Hypothalamus (tissue), 51 donors: ENCODE measurements at regions not wholly inside any gene's neighbourhood (a gene's known extent, or its start where the extent isn't known, plus 50 kb on each side); places are given as distances from the start of the nearest gene placed in this dataset.

Experiments
- DNase-seq, 51 donors: peaks; one replicate each; lab custom pipeline; 2025; lab: John Stamatoyannopoulos, UW

DNA sequence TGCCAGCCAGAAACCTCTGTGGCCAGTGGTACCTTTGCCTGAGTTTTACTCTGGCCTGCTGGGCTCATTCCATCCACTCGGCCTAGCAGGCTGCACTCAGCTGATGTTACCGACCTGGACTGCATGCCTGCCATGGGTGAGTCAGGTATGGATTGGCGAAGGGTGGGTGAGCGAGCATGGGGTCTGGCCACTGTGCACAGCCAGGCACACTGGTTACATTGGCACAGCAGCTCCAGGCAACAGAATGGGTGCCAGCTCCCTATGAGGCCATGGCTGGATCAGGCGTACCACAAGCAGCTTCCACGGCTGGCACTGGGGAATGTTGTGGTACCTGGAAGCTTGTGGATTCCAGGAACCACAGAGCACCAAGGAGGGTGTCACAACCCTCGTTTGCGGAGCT is 685.7 kb downstream of the SLC16A7 start:
- DNase-seq, result no peak

DNA sequence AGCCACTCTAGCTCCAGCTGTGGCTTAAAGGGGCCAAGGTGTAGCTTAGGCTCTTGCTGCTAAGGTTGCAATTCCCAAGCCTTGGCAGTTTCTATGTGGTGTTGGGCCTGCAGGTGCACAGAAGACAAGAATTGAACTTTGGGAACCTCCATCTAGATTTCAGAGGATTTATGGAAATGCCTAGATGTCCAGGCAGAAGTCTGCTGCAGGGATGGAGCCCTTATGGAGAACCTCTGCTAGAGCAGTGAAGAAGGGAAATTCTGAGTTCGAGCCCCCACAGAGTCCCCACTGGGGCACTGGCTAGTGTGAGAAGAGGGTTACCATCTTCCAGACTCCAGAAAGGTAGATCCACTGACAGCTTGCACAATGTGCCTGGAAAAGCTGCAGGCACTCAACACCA is 694.7 kb downstream of the SLC16A7 start:
- DNase-seq, result no peak

DNA sequence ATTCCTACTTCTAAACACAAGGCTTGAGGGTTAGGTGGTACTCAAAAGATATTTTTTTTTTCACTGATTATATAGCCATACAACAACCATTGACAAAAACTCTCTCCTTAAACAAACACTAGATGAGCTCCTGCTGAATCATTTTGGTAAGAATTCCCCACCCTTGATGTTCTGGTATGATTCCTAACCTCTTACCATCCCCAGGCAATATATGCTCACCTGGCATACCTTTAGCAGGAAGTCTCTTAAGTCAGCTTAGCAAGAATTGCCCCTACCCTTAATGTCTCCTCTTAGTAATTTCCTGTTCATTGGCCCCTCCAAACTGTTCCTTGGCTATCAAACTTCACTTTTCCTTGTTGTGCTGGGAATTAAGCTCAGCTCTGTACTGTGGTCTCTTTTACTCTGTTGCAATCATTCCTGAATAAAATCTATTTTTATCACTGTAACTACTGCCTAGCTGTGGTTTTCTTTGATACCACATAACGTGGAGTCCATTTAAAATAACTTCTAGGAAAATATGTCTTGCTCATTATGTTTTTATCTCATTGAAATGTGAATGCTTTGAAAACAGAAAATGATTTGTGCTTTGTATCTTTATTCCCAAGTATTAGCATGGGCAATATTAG is 712.6 kb downstream of the SLC16A7 start:
- no peak for DNase-seq

DNA sequence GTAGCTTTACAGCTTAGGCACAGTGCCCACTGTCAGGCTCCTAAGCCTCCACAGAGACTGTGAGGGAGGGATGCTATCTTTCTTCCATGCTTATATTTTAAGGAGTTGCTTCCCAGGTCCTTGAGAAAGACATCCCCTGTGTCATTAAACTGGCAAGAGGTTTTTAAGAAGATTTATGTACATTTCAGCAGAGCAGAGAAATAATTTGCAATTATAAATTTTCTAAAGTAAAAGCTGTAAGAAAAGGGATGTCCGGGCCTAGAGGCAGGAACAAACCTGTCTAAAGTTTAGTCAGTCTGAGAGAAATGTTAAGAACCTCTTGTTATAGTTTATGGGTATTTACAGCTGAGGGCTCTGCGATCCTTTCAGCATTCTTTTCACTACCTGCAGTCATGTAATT is 716.1 kb downstream of the SLC16A7 start:
- DNase-seq, result no peak

DNA sequence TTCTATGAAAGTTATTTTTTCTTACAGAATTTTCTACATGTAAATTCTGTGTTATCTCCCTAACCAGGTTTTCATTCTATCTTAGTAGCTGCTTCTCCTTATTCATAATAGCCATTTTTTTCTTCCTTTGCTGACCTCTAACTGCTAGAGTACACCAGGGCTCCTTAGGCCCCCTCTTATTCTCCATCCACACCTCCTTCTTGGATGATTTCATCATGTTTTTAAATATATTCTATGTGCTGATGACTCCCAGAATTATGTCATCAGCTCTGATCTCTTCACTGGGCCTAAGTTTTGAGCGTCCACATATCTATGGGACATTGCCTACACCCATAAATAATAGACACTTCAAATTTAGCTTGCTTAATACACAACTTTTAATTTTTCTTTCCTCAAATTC is 721.5 kb downstream of the SLC16A7 start:
- no peak for DNase-seq

DNA sequence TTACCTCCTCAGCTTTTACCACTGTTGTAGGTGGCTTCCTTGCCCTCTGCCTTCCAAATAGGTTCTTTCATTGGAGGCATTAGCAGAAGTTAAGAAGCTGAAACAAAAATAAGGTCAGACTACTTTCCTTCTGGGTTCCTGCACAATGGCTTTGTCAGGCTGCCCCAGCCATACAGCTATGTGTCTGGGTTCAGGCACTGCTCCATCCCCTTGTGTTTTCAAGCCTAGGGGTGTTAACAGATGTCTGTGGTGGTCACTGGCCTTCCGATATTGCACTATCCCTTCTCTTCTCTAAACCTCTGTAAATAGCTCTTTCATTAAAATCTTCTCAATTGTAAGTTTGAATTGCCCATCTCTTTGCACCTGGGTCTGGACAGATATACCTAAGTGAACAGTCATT is 728.9 kb downstream of the SLC16A7 start:
- no peak for DNase-seq

DNA sequence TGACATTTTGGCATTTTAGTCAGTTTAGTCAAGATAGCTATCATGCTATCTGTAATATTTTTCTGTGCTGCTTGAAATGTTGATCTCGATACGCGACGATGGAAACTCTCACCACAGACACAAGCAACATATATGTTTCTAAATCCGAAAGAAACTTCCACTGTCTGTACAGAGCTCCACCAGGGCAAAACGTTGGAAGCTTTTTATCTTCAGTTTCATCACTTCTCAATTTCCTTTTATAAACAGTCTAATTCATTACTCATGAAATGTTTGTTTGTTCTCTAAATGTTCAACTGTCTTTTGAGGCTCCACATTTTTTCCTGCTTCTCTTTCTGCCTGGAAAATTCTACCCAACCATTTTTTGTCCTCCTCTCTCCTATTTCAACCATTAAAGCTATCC is 737.6 kb downstream of the SLC16A7 start:
- no peak for DNase-seq

DNA sequence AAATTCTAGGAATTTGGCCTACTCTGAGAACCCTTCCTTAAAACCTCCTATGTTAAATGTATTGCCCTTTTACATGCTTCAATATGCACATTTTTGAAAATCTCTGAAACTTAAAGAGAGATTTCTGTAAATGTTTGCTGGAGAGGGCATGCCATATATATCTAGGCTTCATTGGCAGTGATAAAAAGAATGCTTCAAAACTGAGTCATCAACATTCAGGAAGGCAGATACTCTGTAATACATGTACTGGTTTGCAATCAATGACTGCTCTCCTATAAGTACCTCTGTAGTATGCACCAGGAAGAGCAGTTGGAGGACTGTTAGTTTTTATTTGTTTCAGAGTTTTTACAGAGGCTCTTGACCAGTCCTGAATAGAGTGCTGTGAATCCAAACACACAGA is 739.9 kb downstream of the SLC16A7 start:
- no peak for DNase-seq

DNA sequence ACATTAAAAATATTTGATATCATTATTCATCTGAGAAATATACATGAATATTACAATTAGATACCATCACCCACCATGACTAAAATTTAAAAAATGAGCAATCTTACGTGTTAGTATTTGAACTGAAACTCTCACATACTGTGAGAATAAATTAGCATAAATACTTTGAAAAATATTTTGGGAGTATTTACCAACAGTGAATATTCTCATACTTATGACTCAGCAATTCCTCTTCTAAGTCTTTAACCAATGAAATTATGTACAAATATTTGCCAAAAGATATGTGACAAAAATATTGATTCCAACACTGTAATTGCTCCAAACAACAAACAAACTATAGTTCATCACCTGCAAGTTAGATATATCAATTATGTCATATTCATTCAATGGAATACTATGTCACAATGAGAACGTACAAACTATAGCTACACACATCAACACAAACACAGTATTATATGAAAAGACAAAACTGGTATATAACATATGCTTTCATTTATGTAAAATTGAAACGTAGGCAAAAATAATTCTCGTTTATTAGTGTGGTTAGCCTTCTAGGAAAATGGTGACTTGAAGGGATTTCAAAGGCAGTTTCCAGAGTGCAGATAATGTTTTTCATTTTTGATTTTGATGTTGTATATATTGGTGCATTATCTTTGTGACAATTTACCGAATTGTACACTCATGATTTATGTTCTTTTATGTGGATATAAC is 742.2 kb downstream of the SLC16A7 start:
- no peak for DNase-seq

DNA sequence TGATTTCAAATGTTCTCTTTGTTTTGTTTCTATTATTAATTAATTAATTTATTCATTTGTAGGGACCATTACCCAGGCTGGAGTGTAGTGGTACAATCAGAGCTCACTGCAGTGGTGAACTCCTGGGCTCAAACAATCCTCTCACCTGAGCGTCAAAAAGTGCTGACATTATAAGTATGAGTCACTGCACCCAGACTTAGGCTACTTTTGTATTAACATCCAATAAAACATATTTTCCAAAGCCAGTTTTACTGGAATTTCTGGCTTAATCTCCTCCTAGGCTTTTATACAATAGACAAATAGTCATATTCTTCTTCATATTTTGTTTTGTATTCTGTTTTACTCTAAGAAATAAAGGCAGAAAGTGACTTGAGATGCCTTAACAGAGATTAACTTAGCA is 749.6 kb downstream of the SLC16A7 start:
- no peak for DNase-seq

DNA sequence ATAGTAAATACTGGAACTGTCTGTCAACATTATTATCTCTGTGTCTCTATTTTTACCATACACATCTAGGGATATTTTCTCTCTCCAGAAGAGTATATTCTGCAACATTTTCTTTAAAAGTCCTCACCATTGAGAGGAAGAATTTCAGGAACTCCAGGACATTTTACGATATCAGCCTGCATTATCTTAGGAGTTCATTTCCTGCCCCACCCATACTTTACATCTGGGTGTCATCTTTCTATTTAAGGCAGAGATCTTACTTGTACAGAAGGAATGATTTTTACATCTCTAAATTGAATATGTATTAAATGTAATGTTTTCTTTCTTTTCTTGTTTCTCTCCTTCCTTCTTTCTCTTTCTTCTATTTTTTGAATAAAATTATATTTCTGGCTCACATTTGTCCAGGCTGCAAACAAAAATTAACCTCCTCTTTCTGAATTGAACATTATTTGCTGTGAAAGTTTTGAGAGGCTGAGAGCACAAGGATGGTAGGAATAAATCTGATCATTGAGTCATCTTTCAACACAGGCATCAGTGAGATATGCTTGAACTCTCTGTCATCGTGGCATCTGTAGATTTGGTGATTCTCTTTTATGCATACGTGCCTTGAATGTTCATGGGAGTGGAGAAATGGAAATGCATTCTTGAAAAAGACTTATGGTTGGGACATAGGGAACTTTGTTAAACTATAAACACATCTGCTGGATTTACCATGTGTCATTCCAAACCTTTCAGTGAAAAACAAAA is 753.6 kb downstream of the SLC16A7 start:
- no peak for DNase-seq

DNA sequence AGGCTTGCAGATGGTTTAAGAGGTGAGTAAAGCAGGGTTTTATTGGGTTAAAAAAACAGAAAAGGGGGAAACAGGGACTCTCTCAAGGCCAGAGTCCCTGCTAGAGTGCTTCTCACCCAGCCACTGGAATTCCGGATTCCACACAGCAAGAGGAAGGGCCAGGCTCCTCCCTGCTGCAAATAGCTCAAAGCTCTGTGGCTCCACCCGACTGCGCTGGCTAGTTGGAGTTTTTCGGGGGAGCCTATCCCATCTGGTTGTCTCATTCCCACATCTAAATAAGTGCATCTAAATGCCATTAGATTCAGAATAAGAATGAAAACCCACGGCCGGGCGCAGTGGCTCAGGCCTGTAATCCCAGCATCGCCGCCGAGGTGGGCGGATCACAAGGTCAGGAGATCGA is 791.5 kb downstream of the SLC16A7 start:
- DNase-seq, result no peak

DNA sequence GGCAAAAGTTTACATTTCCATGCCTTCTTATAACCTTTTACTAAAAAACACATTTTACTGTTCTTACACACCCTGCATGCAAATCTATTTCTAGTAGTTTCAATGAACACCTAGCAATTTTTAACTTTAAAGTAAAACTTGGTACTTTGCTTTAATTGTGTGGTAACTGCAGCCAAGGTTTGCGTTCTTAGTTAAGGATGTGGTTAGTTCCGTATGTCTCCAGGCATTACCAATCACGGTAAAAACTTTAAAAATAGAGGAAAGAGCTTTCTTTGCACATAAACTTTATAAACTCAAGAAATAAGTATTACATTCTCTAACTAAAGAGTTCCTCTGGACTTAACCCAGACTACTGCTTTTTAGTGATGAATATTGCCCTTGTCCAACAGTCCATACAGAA is 795.2 kb downstream of the SLC16A7 start:
- no peak for DNase-seq

DNA sequence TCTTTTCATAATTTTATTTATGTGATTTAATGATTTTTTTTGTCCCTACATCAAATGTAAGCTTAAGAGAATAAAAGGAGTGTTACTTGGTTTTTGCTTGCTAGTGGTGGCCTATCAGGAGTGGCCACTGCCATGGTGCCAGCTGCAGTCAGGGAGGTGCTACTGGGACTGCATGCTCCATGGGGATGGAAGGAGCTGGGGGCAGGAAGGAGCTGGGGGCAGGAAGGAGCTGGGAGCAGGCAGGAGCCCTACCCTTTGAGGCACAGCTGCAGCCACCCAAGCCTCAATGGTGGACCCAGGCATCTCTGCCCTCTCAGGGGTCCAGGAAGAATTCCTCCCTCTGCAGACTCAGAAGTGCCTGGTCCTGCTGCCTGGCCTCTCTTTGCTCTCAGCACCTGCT is 796.0 kb downstream of the SLC16A7 start:
- no peak for DNase-seq

DNA sequence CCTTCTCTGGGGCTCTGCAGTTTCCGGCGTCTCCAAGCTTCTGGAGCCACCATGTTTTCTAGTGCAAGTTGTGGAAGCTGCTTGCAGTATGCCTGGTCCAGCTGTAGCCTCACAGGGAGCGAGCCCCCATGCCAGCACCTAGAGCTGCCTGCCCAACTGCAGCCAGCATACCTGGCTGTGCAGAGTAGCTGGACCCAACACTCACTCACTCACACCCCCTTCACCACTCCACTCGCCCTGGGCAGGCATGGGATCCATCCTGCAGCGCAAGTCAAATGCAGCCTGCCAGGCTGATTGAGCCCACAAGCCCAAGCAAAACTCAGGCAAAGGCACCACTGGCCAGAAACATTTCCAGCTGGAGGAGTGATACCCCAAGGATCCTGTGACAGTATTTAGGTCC is 797.3 kb downstream of the SLC16A7 start:
- no peak for DNase-seq

DNA sequence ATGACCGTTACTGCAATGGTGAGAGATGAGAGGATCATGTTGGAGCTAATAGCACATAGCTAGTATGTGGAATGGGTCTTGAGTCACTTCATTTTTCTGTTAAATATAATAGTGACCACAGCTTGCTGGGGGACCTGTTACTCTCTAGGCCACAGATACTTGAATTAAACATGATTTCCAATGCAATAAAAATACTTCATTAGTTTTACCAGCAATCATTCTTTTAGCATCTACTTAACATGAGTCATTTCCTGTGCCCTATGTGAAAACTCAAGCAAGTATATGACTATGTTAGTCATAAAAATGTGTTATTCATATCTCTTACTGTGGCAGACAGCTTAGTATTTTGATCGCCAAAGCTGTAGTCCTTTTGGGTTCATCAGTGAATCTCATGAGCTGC is 798.8 kb downstream of the SLC16A7 start:
- DNase-seq, result no peak

DNA sequence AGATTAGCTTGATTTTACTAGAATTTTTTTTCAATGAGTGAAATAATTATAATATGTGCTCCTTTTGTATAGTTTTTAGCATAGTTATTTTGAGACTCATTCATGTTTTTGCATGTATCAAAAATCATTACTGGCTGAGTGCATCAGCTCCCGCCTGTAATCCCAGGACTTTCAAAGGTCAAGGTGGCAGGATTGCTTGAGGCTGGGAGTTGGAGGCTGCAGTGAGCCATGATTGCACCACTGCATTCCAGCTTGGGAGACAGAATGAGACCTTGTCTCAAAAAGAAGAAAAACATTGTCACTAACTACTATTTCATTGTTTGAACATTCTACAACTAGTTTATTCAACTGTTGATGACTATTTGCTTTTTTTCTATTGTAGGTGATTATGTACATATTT is 802.7 kb downstream of the SLC16A7 start:
- no peak for DNase-seq

DNA sequence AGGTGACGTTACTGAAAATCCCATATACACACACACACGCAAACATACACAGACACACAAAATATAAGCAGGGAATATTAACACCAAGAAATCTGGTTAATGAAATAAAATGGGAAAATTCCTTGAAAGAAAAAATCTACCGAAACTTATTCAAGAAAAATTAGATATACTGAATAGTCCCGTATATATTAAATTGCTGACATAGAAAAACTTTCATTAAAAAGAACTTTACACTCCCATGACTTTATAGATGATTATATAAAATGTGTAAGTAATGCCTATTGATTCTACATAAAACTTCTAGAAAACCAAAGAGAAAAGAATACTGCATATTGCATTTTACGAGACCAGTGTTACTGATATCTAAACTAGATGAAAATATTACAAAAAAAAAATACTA is 803.2 kb downstream of the SLC16A7 start:
- DNase-seq, result no peak

DNA sequence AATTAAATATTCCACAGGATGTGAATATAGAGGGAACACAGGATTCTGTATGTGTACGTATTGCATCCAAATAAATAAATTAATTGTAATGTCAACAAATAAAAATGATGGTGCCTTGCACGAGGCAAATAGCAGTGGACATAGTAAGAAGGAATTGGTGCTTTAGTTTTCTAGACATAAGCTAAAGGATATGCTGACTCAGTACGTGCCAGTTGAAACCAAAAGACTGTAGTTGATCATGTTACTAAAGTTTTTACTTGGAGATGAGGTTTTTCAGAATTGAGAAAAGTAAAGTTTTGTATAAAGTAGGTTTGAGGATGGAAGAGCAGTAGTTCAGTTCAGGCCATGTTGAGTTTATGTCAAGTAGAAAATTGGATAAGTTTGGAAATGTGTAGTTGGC is 807.2 kb downstream of the SLC16A7 start:
- no peak for DNase-seq

DNA sequence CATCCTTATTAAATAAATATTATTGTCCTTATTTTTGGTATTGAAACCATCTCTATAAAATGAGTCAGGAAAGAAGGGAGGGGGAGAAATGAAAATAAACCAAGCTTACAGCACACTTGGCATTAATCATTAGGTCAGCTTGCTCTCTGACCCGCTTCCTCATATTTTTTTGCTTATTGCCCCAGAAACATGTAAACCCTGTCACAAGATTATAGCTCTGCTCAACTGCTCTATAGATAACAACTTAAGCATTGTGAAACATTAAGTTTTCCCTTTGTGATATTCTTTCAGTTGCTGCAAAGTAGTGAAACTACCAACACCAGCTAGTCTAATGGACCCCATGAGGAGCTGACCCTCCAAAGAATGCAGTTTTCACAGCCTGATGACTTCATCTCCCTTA is 819.5 kb downstream of the SLC16A7 start:
- DNase-seq, result no peak

DNA sequence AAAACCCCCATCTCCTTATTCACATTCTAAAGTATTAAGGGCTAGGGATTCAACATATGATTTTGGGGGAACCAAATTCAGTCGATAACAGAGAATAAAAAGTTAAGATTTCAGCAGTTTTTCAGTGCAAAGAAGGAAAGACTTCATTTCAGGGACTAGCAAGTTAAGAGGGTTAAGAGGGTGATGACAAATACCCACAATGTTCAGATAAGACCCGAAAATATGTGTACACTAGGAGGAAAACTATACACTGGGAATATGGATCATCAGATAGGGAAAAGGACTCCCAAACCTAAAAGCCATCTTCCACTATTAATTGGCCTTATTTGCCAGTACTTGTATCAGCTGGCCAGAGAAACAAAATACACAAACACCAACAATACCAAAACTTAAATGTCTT is 824.2 kb downstream of the SLC16A7 start:
- no peak for DNase-seq

DNA sequence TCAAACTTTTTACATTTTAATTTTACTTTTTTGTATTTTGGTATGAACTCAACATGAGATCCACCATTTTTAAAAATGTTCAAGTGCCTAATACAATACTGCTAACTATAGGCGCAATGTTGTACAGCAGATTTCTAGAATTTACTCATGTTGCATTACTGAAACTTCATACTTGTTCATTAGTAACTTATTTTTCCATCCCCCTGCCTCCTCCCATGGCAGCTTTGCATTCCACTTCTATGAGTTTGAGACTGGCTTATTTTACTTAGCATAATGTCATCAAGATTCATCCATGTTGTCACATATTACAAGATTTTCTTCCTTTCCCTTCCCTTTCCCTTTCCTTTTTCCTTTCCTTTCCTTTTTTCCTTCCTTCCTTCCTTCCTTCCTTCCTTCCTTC is 825.9 kb downstream of the SLC16A7 start:
- DNase-seq, result no peak
